GM12865 (cell line): ENCODE measurements at regions not wholly inside any gene's neighbourhood (a gene's known extent, or its start where the extent isn't known, plus 50 kb on each side); places are given as distances from the start of the nearest gene placed in this dataset.

ENCODE experiments used
- DNase-seq: peaks from one replicate; pipeline ENCODE4 v3.0.0; 2010; ENCODE audit warnings: low read depth
- H3K4me3 ChIP-seq: 2 replicates; pipeline ENCODE4 v1.5.1; 2011; ENCODE audit warnings: mild to moderate bottlenecking, low read depth, low read length, control low read depth
- CTCF ChIP-seq: IDR thresholded peaks from 2 replicates; pipeline ENCODE4 v1.5.1; 2011; ENCODE audit warnings: low read length, control low read depth, low read depth, inconsistent platforms; ENCODE audit not compliant: insufficient read depth; ENCODE audit errors: missing control alignments

GRCh38 chr18:55869556-55870501, 281.8 kb upstream of the TCF4 start:
- TF ChIP-seq CTCF, result no peak
- no peak overlapping the region for H3K4me3 ChIP-seq
- DNase-seq, result no peak

- H3K4me3 ChIP-seq, result no peak overlapping the region
- TF ChIP-seq CTCF, result no peak
- DNase-seq, result no peak
These were observed 280.9 kb upstream of the TCF4 start for GRCh38 chr18:55868909-55869308.

GRCh38 chr18:55866886-55867285, 278.9 kb upstream of the TCF4 start:
- DNase-seq, result no peak
- H3K4me3 ChIP-seq, result no peak overlapping the region
- no peak for TF ChIP-seq CTCF

- no peak overlapping the region for H3K4me3 ChIP-seq
- no peak for TF ChIP-seq CTCF
- DNase-seq, result no peak
These were observed 278.0 kb upstream of the TCF4 start for GRCh38 chr18:55866006-55866405.

- no peak overlapping the region for H3K4me3 ChIP-seq
- TF ChIP-seq CTCF, result no peak
- DNase-seq, result no peak
These were observed 276.3 kb upstream of the TCF4 start for GRCh38 chr18:55864281-55864680.

- TF ChIP-seq CTCF, result no peak
- DNase-seq, result no peak
- H3K4me3 ChIP-seq, result no peak overlapping the region
These were observed 275.9 kb upstream of the TCF4 start for GRCh38 chr18:55863876-55864275.

- no peak for TF ChIP-seq CTCF
- no peak overlapping the region for H3K4me3 ChIP-seq
- no peak for DNase-seq
These were observed 275.4 kb upstream of the TCF4 start for GRCh38 chr18:55863391-55863706.
